Testis (tissue), 2 donors: ENCODE measurements at regions not wholly inside any gene's neighbourhood (a gene's known extent, or its start where the extent isn't known, plus 50 kb on each side); places are given as distances from the start of the nearest gene placed in this dataset.

Experiments
- CTCF ChIP-seq, 3 experiments: fragments of 450-650 bp in 2 of 3; fragments of 200-600 bp in 1 of 3; sonication (generic) in 1 of 3; IDR thresholded peaks; one replicate each; pipeline ENCODE4 v1.5.1; 2016 to 2019; ENCODE audit warnings: antibody characterized with exemption in 3 of 3, mild to moderate bottlenecking in 2 of 3, moderate library complexity in 1 of 3
- POLR2A ChIP-seq: fragments of 450-650 bp; IDR thresholded peaks from one replicate; pipeline ENCODE4 v1.6.1; 2017; ENCODE audit warnings: antibody characterized with exemption, mild to moderate bottlenecking, moderate library complexity

- TF ChIP-seq POLR2A: no peak
- TF ChIP-seq CTCF (IDR thresholded peaks at IDR 0.05): no peak
Observed at GRCh38 chr22:49042066-49042465, 785.6 kb downstream of the BRD1 start.
